IMR-90 (cell line): ENCODE measurements at regions not wholly inside any gene's neighbourhood (a gene's known extent, or its start where the extent isn't known, plus 50 kb on each side); places are given as distances from the start of the nearest gene placed in this dataset.
A peak's percentile ranks its signal among the peaks of the same experiment; 100 is the strongest.

Source experiments
- ATAC-seq: fragments of 200-7000 bp; cut with Tn5 transposase; 2 replicates; pipeline ENCODE4 v1.9.1; 2020; ENCODE audit warnings: low read depth, mild to moderate bottlenecking, moderate library complexity
- BruUV-seq: library from RNA; stranded (reverse); fragments of 400-500 nt; replicated peaks from 2 replicates; lab custom pipeline; 2021; lab: Mats Ljungman, UMichigan
- CTCF ChIA-PET: fragments of 300-600 bp; formaldehyde crosslinking; extraction: SDS; loops from one replicate; lab custom pipeline; 2021; ENCODE audit warnings: antibody characterized with exemption; lab: Yijun Ruan, JAX
- POLR2A ChIA-PET: fragments of 300-600 bp; sonication (Branson Sonifier 250); formaldehyde crosslinking; loops from one replicate; lab custom pipeline; 2022; ENCODE audit warnings: antibody characterized with exemption; ENCODE audit not compliant: unreplicated experiment; lab: Charles Lee
- DNase-seq: peaks from one replicate; pipeline ENCODE4 v3.0.0; 2013
- H2AFZ ChIP-seq: replicated peaks from 2 replicates; pipeline ENCODE3; 2013; ENCODE audit warnings: low read length, mild to moderate bottlenecking; ENCODE audit not compliant: poor library complexity
- H2AK5ac ChIP-seq: 2 replicates; pipeline ENCODE4 v1.6.1; 2013; ENCODE audit warnings: low read depth, low read length, inconsistent platforms
- H2AK9ac ChIP-seq: replicated peaks from 2 replicates; pipeline ENCODE3; 2013; ENCODE audit warnings: mild to moderate bottlenecking, low read depth, low read length, moderate library complexity; ENCODE audit not compliant: poor library complexity
- H2BK120ac ChIP-seq: 2 replicates; pipeline ENCODE4 v1.6.1; 2013; ENCODE audit warnings: low read depth, low read length, inconsistent platforms
- H2BK15ac ChIP-seq: 3 replicates; pipeline ENCODE4 v1.6.1; 2013; ENCODE audit warnings: low read depth, low read length, inconsistent platforms
- H2BK20ac ChIP-seq: 2 replicates; pipeline ENCODE4 v1.6.1; 2013; ENCODE audit warnings: low read depth, mild to moderate bottlenecking, inconsistent platforms, low read length, moderate library complexity
- H2BK5ac ChIP-seq: 2 replicates; pipeline ENCODE4 v1.6.1; 2013; ENCODE audit warnings: mild to moderate bottlenecking, low read depth, low read length, inconsistent platforms; ENCODE audit not compliant: poor library complexity, severe bottlenecking
- H3K14ac ChIP-seq: replicated peaks from 2 replicates; pipeline ENCODE4 v1.6.1; 2013; ENCODE audit warnings: low read depth, low read length, inconsistent platforms
- H3K18ac ChIP-seq: 2 replicates; pipeline ENCODE4 v1.6.1; 2013; ENCODE audit warnings: low read depth, low read length, control low read depth
- H3K23ac ChIP-seq: 2 replicates; pipeline ENCODE4 v1.6.1; 2013; ENCODE audit warnings: low read depth, low read length, inconsistent platforms
- H3K27ac ChIP-seq: 2 replicates; pipeline ENCODE4 v1.5.1; 2013; ENCODE audit warnings: mild to moderate bottlenecking, control low read depth, low read length; ENCODE audit not compliant: insufficient read depth
- H3K27me3 ChIP-seq: 2 replicates; pipeline ENCODE4 v1.6.1; 2013; ENCODE audit warnings: low read length; ENCODE audit not compliant: control insufficient read depth, insufficient read depth
- H3K36me3 ChIP-seq: 2 replicates; pipeline ENCODE4 v1.6.1; 2013; ENCODE audit warnings: low read length, mixed read lengths; ENCODE audit not compliant: control insufficient read depth, insufficient read depth
- H3K4ac ChIP-seq: 2 replicates; pipeline ENCODE4 v1.6.1; 2013; ENCODE audit warnings: low read depth, low read length, inconsistent platforms
- H3K4me1 ChIP-seq: 2 replicates; pipeline ENCODE4 v1.6.1; 2013; ENCODE audit warnings: low read length, mixed read lengths; ENCODE audit not compliant: control insufficient read depth, insufficient read depth
- H3K4me2 ChIP-seq: 2 replicates; pipeline ENCODE4 v1.6.1; 2013; ENCODE audit warnings: low read depth, mild to moderate bottlenecking, control low read depth, low read length, moderate library complexity
- H3K4me3 ChIP-seq: 2 replicates; pipeline ENCODE4 v1.5.1; 2013; ENCODE audit warnings: low read depth, mild to moderate bottlenecking, control low read depth, low read length, moderate library complexity; ENCODE audit not compliant: insufficient read depth
- H3K56ac ChIP-seq: 2 replicates; pipeline ENCODE4 v1.6.1; 2013; ENCODE audit warnings: low read length, inconsistent platforms; ENCODE audit not compliant: insufficient read depth; ENCODE audit errors: extremely low read depth
- H3K79me1 ChIP-seq, 2 experiments: 2 replicates each; pipeline ENCODE4 v1.6.1; 2013; ENCODE audit warnings: low read length in 2 of 2, inconsistent platforms in 1 of 2, low read depth in 1 of 2
- H3K9ac ChIP-seq: 2 replicates; pipeline ENCODE4 v1.6.1; 2013; ENCODE audit warnings: low read depth, low read length, control low read depth
- H3K9me1 ChIP-seq: 2 replicates; pipeline ENCODE4 v1.6.1; 2013; ENCODE audit warnings: low read length, inconsistent platforms; ENCODE audit not compliant: insufficient read depth
- H3K9me3 ChIP-seq: 2 replicates; pipeline ENCODE4 v1.6.1; 2013; ENCODE audit warnings: low read length; ENCODE audit not compliant: control insufficient read depth, insufficient read depth
- H4K20me1 ChIP-seq: 2 replicates; pipeline ENCODE4 v1.6.1; 2013; ENCODE audit warnings: low read length, inconsistent platforms; ENCODE audit not compliant: insufficient read depth
- H4K5ac ChIP-seq: 2 replicates; pipeline ENCODE4 v1.6.1; 2013; ENCODE audit warnings: mild to moderate bottlenecking, low read depth, low read length, control low read depth
- H4K8ac ChIP-seq, 2 experiments: 2 replicates each; pipeline ENCODE4 v1.6.1; 2013; ENCODE audit warnings: low read depth in 2 of 2, low read length in 2 of 2, control low read depth in 1 of 2, inconsistent platforms in 1 of 2
- H4K91ac ChIP-seq: 2 replicates; pipeline ENCODE4 v1.6.1; 2013; ENCODE audit warnings: low read depth, low read length, inconsistent platforms; ENCODE audit not compliant: insufficient read depth
- BHLHE40 ChIP-seq: fragments of 150-350 bp; IDR thresholded peaks from 2 replicates; pipeline ENCODE4 v1.6.1; 2016; ENCODE audit warnings: mild to moderate bottlenecking, low read depth, low read length
- CEBPB ChIP-seq: IDR thresholded peaks from 2 replicates; pipeline ENCODE4 v1.6.1; 2012; ENCODE audit warnings: low read depth, low read length, improper control_type of control experiment
- MAZ ChIP-seq: IDR thresholded peaks from 2 replicates; pipeline ENCODE4 v1.6.1; 2012; ENCODE audit warnings: low read depth, mild to moderate bottlenecking, low read length, improper control_type of control experiment, moderate library complexity, borderline replicate concordance
- POLR2A ChIP-seq: IDR thresholded peaks from 2 replicates; pipeline ENCODE4 v1.6.1; 2012; ENCODE audit warnings: mild to moderate bottlenecking, low read depth, low read length
- WGBS, 2 experiments: methylation state at CpG; one replicate each; pipeline versions ENCODE4 v1.1.5 to v1.1.7; 2013; ENCODE audit warnings: missing lambda C conversion rate in 2 of 2; ENCODE audit not compliant: insufficient read length in 1 of 2; ENCODE audit errors: extremely low coverage in 2 of 2; 5-methylcytosine and 5-hydroxymethylcytosine counted together
- dilution Hi-C: fragments of 300-500 bp; cut with HindIII; formaldehyde crosslinking; loops from one replicate; pipeline ENCODE4 v1.14.3; 2018; ENCODE audit warnings: low sequenced_read_pairs; ENCODE audit not compliant: unreplicated experiment
- in situ Hi-C: fragments of 300-500 bp; cut with MboI; formaldehyde crosslinking; loops from 3 replicates; pipeline ENCODE4 v1.14.3; 2019; ENCODE audit warnings: low sequenced_read_pairs, inconsistent platforms, mixed read lengths
- intact Hi-C: fragments of 100-400 bp; cut with micrococcal nuclease; formaldehyde crosslinking; loops from 2 replicates; pipeline ENCODE4 v1.10.0; 2022

- Histone ChIP-seq H3K9ac (no peak overlapping the region; the same call in 1 of the 2 replicates), H3K9me3 (peaks cover 12% of the 10 kb centered on the region; the same call in 1 of the 2 replicates), H2AK5ac (no peak overlapping the region), H3K23ac (peak overlapping the region; percentile 83), H2BK5ac (no peak overlapping the region), H3K14ac (peak overlapping the region; percentile 34; the same call in 1 of the 2 replicates), H2BK15ac (no peak overlapping the region), H3K18ac (no peak overlapping the region), H4K8ac (peak overlapping the region in 1 of 2 experiments; percentile 83; a peak in 1 of 4 replicates), H4K20me1 (no peaks in the 10 kb centered on the region), H3K27ac (no peak overlapping the region), H3K4me1 (peaks cover 4% of the 10 kb centered on the region; the same call in 1 of the 2 replicates), H3K9me1 (no peaks in the 10 kb centered on the region), H3K4me3 (peak overlapping the region; percentile 66), H3K4ac (peak overlapping the region; percentile 86), H3K27me3 (peaks cover 52% of the 10 kb centered on the region), H3K36me3 (no peaks in the 10 kb centered on the region), H3K4me2 (peak overlapping the region; percentile 68), H2BK20ac (0 out of 2 replicates have a peak overlapping the region, but pooled peaks have one; percentile 40), H4K91ac (0 out of 2 replicates have a peak overlapping the region, but pooled peaks have one; percentile 27), H3K56ac (peak overlapping the region; percentile 51; the same call in 1 of the 2 replicates), H2AK9ac (peak overlapping the region; percentile 58), H3K79me1 (no peaks in the 10 kb centered on the region), H2BK120ac (peak overlapping the region; percentile 57), H4K5ac (no peak overlapping the region), H2AFZ (peak overlapping the region; percentile 96)
- in situ Hi-C loops, result no loop called here
- DNase-seq, result peak; percentile 61
- 0% methylated on average over 3 of the region's 77 CpGs; no CpG with 5 or more reads in 1 of the 2 experiments for WGBS, 2 experiments
- POLR2A ChIA-PET, result no interaction called here
- peak; percentile 73 for ATAC-seq
- dilution Hi-C loops, result no loop called here
- no TSS peak for BruUV-seq
- CTCF ChIA-PET, result no interaction called here
- TF ChIP-seq POLR2A (no peak), CEBPB (no peak), BHLHE40 (peak; percentile 43; the same call in 1 of the 2 replicates), MAZ (peak; percentile 77; the same call in 1 of the 2 replicates)
- intact Hi-C loops, result loop anchor here (5.0 to 10.0 kb wide), 3 partner anchors 326 to 1269 kb away; partner anchors contain the start of genes FOXP2 and MDFIC
Observed at GRCh38 chr7:114085592-114086501, 167.0 kb upstream of the PPP1R3A start.
